ENCODE measurements at regions not wholly inside any gene's neighbourhood (a gene's known extent, or its start where the extent isn't known, plus 50 kb on each side); places are given as distances from the start of the nearest gene placed in this dataset.

- DNase-seq = no peak
Observed at GRCh38 chr2:80854831-80855230, 550.3 kb upstream of the LRRTM1 start.

DNA sequence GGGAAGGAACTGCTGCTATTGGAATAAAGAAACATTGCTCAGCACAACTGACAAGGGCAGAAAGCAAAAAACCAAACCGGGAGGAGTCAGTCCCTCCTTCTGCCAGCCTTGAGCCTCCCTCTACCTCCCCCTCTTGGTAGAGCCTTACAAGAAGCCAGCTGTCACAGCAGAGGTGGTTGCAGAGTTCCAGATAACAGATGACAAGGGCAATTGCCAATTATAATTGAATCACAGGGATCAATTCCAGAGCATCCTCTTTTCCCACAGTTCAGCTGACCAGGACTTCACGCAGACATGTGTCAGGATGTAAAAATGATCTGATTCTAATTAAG, 548.2 kb upstream of the LRRTM1 start:
- no peak for DNase-seq

DNA sequence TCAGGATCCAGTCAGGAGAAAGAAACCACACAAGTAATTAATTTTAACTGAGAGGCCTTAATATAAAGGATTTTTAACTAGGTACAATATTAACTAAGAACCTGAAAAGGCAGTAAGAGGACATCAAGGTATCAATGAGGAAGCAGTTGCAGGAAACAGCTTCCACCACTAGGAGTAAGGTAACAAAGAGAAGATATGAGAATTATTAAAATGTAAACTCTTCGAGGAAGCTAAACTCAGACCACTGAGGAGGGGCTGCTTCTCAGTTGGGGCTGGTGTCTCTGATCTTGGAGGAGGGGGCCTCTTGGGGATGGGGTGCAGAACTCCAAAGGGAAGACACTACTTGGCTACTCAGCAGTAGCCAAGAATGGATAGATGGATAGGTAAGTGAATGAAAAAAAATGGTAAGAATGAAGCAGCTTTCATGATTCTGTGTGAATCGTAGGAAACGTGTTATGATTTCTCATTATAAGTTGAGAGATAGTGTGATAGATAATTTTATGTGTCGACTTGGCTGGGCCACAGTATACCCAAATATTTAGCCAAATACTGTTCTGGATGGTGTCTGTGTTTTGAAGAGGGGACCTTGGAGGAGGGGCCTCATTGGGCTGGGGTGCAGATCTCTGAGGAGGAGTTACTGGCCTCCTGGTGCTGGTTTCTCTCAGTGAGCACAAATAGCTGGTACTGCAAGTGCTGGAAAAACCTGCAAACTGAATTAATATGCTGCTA, 547.7 kb upstream of the LRRTM1 start:
- no peak for DNase-seq

DNA sequence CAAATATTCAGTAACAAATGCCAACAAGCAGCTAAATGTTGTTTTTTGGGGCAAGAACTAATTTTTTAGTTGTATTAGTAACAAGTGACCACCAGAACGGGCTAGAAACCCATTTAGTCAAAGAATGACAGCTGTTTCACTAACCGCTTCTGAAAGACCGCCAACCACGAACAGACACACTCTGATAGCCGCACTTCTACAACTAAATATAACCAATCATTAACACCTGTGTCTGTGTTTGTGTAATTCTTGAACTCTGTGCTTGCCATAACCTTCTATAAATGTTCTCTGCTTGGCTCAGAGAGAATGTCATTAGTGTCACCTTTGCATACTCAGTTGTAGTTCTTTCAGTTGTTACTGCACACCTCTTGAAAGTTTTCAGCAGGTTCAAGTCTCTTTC, 526.3 kb upstream of the LRRTM1 start:
- DNase-seq = no peak

GRCh38 chr2:80822999-80823398, 518.4 kb upstream of the LRRTM1 start:
- DNase-seq = no peak

DNA sequence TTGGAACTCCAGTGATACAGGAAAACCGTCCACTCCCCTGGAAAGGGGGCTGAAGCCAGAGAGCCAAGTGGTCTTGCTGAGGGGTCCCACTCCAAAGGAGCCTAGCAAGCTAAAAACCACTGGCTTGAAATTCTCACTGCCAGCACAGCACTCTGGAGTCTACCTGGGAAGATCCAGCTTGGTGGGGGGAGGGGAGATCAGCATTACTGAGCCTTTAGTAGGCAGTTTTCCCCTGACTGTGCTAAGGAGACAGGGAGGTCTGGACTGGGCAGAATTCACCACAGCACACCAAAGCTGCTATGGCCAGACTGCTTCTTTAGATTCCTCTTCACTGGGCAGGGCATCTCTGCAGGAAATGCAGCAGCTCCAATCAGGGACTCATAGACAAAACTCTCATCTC, 510.7 kb upstream of the LRRTM1 start:
- no peak for DNase-seq

DNA sequence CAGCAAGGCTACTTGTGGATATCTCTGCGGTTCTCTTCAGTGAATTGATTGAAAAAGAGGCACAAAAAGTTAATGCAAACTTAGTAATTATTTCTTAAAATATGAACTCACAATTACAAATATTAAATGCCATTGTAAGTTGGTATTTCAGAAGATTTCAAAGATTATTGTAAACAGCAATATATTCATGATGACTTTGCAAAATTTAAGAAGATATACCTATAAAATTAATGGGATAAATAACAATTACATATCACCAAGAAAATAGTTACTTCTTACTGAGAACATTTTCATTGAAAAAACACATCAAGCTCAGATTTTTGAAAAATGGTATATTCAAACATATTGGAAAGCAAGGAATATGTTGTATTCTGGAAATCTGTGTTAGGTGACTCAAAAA, 482.0 kb upstream of the LRRTM1 start:
- no peak for DNase-seq

DNA sequence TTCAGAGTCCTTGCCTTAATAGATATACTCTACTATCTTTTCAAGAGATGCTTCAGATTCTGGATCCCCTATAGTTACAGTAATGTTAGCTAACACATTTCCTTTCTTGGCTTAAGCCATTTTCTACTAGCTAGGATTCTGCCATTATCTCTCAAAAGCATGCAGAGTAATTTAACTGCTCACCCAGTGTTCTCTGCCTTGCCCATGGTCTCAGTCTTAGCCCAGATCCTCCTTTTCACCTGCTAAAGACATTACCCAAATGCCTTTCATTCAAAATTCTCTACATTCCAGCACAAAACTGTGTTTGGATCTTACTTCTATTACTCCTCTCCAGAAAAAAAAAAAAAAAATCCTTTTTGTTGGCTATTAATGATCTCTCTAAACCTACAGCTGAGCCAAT, 474.2 kb upstream of the LRRTM1 start:
- no peak for DNase-seq

DNA sequence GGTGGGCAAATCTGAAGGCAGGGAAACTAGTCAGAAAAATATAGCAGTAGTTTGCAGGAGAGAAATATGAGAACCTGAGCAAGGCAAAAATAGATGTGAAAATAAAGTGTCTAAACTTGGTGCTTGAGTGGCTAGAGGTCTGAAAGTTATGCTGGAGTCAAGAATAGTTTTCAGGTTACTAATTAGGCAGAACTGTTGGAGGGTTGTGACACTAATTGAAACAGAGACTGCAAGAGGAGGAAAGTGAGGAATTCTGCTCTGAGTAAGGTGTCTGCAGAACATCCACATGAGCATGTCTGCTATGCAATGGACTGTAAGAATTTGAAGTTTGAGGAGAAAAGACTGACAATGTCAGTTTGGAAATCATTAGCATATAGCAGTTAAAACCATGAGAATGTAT, 444.0 kb upstream of the LRRTM1 start:
- no peak for DNase-seq

- no peak for DNase-seq
Observed at GRCh38 chr2:80737047-80737446, 432.5 kb upstream of the LRRTM1 start.

- no peak for DNase-seq
Observed at GRCh38 chr2:80725001-80725400, 420.4 kb upstream of the LRRTM1 start.

DNA sequence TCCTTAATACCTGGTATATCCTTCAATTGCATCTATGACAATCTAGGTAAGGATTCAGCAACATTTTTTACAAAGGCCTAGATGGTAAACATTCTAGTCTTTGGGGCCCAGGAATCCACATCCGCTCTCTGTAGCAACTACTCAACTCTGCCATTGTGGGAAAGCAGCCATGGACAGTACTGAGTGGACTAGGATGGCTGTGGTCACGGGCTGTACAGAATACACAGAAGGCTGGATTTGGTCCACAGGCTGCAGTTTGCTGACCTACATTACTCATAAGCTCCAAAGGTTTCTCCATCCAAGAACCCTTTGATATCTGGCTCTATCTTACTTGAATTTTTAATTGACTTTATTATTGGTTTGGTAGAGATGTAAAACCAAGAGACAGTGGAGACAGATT, 418.3 kb upstream of the LRRTM1 start:
- DNase-seq = no peak

GRCh38 chr2:80719607-80720006, 415.1 kb upstream of the LRRTM1 start:
- no peak for DNase-seq

DNA sequence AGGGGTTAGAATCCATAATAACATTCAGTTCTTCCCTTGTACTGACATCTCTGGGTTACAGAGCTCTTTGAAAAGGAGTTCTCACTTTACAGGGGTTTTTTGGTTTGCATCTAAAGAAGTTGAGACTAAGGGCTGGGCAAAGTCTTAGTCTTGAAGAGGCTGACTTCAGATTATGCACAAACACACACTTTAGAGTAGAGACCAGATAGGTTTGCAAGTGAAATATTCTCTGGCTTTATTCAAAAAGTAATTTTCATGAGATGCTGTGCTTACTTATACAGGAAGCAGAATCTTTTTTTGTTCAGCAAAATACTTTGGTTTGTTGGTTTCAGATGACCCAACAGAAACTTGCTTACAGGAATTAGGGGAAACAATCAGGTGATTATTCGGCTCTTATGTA, 410.9 kb upstream of the LRRTM1 start:
- no peak for DNase-seq

DNA sequence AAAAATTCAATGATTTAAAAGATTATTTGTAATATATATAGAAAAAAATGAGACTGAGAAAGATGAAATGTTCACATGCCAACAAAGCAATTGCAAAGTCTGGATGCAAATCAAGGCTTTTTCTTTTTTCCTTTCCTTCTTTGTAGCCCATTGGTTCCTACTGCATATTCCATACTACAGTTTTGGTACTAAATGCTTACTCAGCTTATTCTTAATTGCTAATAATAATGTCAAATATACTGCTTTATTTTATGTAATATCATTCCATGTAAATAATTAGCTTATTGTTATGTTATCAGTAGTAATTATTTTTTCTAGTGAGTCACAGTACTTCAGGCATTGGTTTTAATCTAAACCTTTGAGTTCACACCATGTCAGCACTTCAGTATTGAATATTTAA, 407.4 kb upstream of the LRRTM1 start:
- no peak for DNase-seq

- no peak for DNase-seq
Observed at GRCh38 chr2:80706951-80707350, 402.4 kb upstream of the LRRTM1 start.

- DNase-seq = no peak
Observed at GRCh38 chr2:80706541-80706940, 402.0 kb upstream of the LRRTM1 start.

DNA sequence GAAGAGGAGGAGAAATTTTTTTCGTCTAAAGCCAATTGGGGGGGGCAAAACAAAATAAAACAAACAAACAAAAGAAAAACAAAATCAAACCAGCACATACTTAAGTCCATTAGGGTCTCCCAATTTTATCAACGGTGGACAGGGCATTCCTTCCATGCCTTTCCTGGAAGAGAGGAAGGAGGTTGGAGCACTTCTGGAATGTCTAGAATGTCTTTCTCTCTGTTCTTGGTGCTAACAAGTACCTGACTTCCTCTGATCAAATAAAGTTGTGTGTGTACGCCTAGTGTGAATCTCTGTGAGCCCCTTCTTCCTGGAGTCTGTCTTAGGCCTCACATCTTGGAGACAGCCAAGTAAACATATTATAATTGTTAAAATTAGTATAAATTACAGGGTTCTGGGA, 399.0 kb upstream of the LRRTM1 start:
- no peak for DNase-seq

DNA sequence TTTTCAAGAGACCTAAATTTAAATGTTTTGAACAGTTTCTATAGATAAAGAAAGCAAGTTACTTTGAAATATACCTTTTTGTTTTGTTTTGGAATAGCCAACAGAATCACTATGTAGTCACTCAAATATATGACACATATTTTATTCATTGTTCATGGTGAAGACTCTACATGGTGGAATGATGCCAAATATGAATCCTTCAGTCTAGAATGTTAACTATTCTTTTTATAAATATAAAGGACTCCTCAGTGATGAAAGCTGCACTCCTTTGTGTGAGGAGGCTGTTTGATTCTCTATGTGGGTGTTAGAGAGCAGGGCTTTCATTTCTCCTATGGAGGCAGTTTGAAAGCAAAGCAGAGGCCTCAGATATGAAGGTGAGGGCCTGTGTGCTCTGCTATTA, 396.4 kb upstream of the LRRTM1 start:
- no peak for DNase-seq

Data from activated naive CD4-positive, alpha-beta T cell treated with Interleukin-2 at 50 U/mL for 16 hours (primary cell).